NK-92 treated with Interleukin-12 subunit alpha and Interleukin-12 subunit beta, amount 100 ng/mL, for 24 hours (cell line): ENCODE measurements at regions not wholly inside any gene's neighbourhood (a gene's known extent, or its start where the extent isn't known, plus 50 kb on each side); places are given as distances from the start of the nearest gene placed in this dataset.
"Not testable (repeated sequence)": the region's sequence is repeated elsewhere in the genome, so short reads cannot be mapped to it uniquely, and the experiment has no call there.

ENCODE experiments used
- DNase-seq: peaks from one replicate; lab custom pipeline; 2025; lab: John Stamatoyannopoulos, UW

DNA sequence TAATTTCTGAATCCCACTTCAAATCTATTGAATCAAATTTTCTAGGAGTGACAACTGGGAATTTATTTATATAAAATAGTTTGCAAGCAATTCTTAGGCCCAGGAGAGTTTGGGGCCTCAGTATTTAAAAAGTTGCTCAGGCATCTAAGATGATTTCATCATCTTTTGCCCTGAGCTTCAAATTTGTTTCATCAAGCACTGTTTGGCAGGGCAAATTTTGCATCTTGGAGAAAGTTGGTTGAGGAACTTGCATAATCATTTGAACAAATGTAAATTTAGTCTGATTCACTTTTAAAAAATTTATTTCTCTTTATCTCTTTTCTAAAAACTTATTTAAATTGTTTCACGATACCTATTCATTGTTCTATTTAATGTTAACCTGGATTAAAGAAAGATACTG, 702.8 kb downstream of the SI start:
- DNase-seq = no peak

DNA sequence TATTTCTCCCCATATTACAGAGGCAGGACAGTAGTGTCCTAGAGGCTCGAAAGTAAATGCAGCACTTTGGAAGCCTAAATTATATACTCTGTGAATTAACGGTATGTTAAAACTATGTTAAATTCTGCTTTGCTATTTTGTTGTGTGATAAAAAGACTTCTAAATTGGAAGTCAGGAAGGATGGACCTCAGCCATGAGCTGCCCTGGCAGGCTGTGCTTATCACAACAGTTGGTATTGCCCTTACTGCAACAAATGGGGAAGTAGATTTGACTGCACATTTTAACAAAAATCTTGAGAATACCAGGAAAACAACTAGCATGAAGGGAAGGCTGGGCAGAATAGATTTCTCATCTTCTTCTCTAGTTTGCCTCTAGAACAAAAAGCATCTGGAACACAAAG, 706.6 kb downstream of the SI start:
- no peak for DNase-seq

DNA sequence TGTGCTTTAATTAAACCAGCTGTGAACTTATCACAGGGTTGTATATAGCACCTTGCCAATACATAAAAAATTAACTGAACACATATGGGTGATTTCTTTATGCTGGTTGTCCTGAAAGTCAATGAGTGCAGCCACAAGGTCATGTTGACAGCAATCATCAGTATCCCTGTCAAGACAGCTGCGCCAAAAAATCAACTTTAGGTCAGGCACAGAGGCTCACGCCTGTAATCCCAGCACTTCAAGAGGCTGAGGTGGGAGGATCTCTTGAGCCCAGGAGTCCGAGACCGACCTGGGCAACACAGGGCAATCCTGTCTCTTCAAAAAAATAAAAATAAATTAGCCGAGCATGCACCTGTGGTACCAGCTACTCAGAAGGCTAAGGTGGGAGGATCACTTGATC, 707.3 kb downstream of the SI start:
- no peak for DNase-seq

DNA sequence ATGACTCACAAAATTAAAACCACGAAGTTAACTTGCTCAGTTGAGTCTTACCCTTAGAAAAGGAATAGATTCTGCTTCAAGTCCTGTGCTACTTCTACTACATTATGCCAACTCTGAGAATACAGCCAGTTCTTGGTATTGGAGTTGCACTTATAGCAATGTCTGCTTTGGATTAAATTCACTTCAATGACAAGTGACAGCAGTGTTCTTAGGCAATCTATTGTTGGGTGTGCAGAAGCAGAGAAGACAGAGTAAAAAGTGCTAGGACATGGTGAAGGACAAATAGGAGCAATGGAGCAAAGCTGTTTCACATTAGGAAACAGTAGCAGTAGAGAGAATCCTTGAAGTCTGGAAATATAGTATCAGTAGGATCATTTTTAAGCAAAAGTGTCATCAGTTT, 713.1 kb downstream of the SI start:
- no peak for DNase-seq

DNA sequence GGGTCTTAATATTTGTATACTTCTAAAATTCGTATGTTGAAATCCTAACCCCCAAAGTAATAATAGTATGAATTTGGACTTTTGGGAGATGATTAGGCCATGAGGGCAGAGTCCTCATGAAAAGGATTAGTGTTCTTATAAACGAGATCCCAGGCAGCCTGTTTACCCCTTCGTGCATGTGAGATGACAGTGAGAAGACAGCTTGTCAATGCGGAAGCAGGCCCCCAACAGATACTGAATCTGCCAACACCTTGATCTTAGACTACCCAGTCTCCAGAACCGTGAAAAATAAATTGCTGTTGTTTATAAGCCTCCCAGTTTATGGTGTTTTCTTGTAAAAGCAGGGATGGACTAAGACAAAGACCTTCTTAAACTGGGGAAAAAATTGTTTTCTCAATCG, 714.2 kb downstream of the SI start:
- DNase-seq = no peak

DNA sequence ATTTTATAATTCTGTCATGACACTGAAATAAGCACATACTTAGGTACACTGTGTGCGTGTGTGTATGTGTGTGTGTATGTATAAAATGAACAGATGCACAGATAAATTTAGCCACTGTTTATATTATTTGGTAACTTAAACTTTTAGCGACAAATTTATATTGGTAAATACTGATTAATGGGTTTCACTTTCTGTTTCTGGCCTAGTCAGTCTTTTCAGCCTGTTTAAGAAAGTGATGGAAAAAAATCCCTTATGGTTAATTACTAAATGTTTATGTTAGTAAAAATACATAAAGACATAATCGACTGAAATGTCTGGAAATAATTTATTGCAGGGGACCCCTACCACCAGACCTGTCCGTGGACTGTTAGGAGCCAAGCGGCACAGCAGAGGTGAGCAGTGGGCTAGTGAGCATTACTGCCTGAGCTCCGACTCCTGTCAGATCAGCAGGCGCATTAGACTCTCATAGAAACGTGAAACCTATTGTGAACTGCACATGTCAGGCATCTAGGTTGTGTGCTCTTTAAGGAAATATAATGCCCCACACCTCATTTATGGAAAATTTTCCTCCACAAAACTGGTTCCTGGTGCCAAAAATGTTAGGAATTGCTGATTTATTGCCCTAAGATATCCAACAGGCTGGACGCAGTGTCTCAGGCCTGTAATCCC, 717.4 kb downstream of the SI start:
- no peak for DNase-seq

DNA sequence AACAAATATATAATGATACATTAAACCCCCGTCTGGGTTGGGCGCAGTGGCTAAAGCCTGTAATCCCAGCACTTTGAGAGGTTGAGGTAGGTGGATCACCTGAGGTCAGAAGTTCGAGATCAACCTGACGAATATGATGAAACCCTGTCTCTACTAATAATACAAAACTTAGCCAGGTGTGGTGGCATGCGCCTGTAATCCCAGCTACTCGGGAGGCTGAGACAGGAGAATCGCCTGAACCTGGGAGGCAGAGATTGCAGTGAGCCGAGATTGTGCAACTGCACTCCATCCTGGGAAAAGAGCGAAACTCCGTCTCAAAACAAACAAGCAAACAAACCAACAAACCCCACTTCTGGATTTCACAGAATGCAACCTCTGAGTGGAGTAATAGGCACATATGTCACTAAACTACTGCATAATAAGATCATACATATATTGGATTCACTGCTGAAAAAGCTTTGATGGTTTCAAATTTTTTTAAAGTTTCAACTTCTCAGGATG, 718.2 kb downstream of the SI start:
- no peak for DNase-seq

DNA sequence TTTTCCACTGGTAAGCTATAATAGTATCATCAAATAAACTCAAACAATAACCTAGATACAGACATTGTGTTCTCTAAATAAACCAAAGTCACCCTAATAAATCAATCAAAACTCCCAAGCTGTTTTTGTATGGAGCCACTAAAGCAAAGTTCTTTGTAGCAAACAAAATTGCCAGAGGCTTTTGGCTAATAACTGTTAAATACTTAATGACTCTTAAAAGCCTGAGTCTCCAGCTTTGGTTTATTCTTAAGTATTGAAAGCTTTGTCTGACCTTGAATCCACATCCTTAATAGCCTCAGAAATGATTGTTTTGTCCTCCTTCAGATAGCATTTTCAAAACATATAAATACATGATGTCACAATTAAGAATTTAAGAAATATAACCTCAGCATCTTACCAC, 725.3 kb downstream of the SI start:
- DNase-seq = no peak

DNA sequence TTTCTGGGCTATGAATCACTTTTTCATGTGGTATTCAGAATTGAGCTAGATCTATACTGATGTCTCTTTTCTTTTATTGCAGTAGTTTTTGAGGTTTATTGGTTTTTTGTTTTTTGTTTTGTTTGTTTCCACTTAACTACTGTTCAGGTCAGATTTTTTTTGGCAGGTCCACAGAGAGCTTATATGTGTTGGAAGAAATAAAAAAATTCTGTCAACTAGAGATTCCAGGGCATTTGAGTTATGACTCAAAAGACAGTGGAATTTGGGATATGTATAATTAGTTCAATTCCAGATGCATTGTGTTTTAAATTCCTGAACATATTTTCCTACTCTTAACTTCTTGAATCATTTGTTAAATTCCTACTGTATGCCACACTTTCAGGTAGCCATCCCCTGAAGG, 727.2 kb downstream of the SI start:
- DNase-seq = no peak

DNA sequence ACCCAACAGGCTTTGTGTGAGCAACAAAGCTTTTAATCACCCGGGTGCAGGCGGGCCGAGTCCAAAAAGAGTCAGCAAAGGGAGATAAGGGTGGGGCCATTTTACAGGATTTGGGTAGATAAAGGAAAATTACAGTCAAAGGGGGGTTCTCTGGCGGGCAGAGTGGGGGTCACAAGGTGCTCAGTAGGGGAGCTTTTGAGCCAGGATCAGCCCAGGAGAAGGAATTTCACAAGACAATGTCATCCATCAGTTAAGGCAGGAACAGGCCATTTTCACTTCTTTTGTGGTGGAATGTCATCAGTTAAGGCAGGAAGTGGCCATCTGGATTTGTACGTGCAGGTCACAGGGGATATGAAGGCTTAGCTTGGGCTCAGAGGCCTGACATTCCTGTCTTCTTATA, 736.1 kb downstream of the SI start:
- not testable (repeated sequence) for DNase-seq

DNA sequence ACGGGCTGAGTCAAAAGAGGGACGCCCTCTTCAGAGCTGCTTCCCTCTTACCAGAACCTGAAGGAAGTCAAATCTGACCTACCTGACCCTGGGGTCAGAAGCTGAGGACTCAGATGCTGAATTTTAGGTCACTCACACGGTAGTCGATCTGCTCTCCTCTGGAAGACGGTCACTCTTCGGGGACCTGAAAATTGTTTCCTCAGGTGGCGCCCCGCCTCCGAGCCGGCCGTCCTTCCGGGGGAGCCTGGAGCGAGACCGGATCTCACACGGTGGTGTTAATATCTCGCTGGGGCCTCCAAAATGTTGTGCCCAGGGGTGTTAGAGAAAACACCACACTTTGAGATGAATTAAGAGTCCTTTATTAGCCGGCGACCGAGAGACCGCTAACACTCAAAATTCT, 737.2 kb downstream of the SI start:
- DNase-seq = no peak

DNA sequence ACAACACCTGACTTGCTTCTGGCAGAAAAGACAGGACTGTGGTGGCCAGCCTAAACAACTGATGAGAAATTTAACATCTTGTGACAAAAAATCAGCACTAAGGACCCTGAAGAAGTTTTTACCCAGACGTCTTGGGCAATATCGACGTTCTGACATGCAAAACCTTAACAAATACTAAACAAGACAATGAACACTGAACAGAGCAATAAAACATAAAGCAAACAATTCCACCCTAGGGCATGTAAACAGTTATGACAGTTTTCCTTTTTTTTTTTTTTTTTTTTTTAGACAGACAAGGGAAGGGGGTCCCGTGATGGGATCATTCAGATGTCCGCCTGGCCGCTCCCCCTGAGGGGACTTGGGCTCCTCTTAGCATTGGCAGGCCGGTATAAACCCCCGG, 738.0 kb downstream of the SI start:
- no peak for DNase-seq

DNA sequence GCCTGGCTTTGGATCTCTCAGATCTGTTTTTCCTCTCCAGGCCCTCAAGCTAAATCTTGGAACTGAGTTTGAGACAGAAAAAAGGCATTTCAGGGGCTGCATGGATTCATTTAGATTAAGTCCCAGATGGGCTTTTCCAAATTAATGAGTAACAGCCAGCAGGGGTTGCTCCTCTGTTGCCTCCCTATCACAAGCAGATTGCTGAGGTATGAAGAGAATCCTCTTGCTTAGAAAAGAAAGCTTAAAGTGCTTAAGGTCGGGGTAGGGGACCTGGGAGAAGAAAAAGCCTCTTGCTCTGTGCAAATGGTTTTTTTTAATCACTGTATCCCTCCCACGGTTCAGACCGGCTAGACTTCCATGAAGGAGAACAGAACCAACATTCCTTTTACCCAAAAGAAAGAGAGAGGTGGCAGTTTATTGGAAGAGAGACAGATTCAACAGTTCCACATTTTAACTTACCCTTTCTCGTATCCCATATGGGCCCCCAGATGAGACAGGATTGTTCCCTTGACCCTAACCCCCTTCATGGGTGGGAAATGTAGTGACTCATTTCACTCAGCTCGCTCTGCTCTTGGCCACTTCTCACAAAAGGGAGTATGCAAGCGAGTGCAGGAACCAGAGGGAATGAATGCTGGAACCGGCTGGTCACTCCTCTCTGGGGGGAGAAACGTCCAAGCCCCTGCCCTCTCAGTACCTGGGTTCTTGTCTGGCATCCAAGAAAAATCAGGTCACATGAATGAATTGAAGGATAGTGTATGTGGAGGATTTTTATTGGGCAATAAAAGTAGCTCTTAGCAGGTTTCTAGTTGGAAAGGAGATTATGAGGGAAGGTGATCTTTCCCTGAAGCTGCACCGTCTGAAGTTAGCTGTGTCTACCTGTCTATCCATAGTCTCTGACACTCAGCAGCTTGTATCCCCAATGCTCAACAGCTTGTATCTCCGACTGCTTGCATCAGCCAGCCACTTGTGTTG, 745.2 kb downstream of the SI start:
- no peak for DNase-seq

DNA sequence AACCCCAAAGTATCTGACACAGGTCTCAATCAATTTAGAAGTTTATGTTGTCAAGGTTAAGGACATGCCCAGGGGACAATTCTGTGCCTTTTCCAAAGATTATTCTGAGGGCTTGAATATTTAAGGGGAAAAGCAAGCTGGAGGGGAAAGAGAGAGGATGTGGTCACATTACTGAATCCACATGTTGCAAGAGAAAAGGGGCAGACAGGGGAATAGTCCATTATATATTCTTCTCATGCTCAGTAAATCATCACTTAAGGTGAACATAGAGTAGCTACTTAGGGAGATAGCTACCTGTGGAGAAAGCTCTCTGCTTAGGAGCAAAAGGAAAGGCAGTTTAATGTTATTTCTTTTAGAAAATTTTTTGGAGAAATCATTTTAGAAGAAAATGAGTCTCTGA, 751.6 kb downstream of the SI start:
- DNase-seq = no peak

DNA sequence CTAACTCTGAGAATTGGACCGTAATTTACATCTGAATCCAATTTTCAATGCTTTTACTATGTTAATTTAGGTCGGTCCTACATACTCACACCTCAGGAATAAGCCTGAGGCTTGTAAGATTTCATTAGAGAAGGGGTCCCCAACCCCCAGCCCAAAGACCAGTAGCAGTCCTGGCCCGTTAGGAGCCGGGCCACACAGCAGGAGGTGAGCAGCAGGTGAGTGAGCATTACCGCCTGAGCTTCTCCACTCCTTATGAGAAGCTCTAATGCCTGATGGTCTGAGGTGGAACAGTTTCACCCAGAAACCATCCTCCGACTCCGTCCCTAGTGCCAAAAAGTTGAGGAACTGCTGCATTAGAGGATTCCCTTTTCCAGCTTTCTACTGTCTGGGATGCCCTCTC, 757.3 kb downstream of the SI start:
- no peak for DNase-seq

DNA sequence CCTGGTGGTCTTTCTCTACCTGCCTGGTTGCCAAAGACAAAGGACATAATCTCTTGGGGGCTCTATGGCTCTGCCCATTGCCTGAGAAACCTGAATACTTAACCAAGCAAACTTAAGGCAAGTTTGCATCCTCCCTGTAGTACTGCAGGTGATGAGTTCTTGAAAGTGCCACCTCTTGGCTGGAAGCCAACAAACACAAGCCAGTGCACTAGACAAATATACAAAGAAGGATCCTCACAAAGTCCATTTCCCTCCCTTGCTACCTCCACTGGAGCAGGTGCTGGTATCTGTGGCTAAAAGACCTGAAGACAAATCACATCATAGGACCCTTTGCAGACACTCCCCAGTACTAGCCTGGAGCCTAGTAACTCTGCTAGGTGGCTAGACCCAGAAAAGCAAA, 772.3 kb downstream of the SI start:
- no peak for DNase-seq

DNA sequence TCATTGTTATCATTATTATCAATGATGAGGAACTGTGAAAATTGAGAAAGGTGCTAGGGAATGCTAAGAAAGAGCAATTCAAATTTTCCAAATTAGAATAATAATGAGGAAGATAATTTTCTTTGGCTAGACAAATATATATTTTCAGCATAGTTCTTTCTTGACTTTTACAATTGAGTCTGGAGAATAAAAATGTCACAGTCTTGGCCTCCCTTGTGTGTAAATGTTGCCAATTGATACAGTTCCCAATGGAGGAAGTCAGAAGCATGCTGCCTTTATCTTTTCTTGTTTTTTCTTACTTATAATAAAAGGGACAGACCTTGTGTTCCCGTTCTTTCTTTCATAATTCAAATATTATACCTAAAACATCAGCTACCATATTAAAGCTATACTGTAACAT, 774.4 kb downstream of the SI start:
- DNase-seq = no peak

DNA sequence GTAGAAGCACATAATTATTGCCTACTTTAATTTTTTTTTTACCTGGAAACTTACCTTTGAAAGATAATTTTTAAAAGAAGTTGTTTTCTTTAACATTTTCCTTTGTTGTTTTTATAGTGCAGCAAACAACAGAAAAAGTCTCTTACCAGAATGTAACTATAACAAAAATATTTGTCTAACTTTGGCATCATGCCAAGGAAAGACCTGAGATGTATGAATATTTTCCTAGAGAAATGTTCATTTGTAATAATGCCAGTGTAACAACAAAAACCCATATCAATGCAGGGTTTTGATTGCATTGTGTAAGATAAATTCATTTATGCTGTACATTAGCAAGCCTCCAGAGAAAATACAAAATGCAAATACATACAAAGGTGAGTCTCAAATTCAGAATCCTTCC, 775.7 kb downstream of the SI start:
- DNase-seq = no peak

DNA sequence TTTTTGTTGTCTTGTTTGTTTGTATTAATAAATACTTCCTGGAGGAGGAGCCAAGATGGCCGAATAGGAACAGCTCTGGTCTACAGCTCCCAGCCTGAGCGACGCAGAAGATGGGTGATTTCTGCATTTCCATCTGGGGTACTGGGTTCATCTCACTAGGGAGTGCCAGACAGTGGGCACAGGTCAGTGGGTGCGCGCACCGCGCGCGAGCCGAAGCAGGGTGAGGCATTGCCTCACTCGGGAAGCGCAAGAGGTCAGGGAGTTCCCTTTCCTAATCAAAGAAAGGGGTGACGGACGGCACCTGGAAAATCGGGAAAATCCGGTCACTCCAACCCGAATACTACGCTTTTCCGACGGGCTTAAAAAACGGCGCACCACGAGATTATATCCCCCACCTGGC, 786.8 kb downstream of the SI start:
- not testable (repeated sequence) for DNase-seq

DNA sequence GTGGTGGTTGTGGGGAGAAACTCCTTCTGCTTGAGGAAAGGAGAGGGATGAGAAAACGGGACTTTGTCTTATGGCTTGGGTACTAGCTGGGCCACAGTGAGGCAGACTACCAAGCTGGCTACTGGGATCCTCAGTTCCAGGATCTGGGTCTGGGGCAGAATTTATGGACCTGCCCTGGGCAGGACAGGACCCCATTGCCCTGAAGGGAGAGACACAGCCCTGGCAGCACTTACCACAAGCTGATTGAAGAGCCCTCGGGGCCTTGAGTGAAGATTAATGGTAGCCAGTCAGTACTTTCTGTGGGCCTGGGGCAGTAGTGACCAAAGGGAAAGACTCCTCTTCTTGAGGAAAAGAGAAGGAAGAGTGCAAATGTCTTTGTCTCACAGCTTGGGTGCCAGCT, 799.7 kb downstream of the SI start:
- DNase-seq = no peak

DNA sequence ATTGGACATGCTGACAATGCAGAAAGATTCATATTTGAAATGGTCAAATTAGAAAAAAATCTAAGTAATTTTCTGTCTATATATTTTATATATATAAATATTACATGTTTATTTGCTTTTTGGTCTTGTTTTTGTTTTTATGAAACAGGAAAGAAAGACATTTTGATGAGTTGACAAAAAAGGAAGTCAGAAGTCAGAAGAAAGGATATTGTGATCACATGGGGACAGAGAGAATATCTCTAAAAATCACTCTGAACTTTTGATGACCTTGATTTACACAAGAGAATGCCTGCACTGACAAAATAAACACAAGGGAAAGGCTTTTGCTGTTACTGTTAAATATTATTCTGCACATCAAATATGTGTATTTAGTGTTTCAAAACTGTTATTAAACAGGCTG, 811.2 kb downstream of the SI start:
- no peak for DNase-seq

DNA sequence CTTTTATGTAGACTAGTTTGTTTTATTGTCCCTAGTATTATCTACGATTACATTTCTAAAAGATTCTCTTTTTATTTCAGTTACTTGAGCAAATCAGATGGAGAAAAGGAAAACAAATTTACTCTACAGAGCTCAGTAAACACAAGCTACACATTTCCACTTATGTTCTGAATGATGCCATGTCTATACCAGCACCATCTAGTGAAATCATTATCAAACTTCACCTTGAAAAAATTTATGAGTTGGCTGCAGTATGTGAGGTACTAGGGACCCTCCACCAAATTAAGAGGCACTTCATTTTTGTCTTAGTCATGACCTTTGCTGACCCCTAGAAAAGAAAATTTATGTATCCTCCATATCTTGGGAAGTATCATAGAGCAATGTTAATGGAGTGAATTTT, 827.4 kb downstream of the SI start:
- DNase-seq = no peak

DNA sequence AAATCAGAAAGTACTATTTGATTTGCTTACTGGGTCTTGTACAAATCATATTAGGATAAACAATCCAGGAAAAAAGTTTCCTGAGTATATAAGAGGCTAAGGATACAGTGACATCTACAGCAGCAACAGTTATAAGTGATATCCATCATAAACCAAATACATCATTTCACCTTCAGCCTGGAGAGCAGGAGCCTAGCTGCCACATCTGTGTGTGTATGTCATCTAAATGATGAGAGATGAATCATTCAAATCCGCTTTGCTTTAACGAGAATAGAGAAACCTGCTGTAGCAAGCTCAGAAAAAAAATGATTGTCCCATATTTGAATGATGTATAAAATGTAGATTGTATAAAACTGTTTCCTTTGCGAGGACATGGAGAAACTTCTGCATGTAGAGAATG, 841.4 kb downstream of the SI start:
- no peak for DNase-seq
